Iris pigment epithelial cell (primary cell): ENCODE measurements at regions not wholly inside any gene's neighbourhood (a gene's known extent, or its start where the extent isn't known, plus 50 kb on each side); places are given as distances from the start of the nearest gene placed in this dataset.

Experiments
- DNase-seq: peaks from one replicate; pipeline ENCODE4 v3.0.0-alpha.2; 2011; ENCODE audit warnings: low read depth

- no peak for DNase-seq
These were observed 1041.5 kb upstream of the MANEA start for GRCh38 chr6:94535798-94536197.

- no peak for DNase-seq
These were observed 1065.7 kb upstream of the MANEA start for GRCh38 chr6:94511502-94512088.

GRCh38 chr6:94510877-94511276, 1066.5 kb upstream of the MANEA start:
- no peak for DNase-seq

GRCh38 chr6:94501516-94501915, 1075.8 kb upstream of the MANEA start:
- peak; percentile 49 for DNase-seq

GRCh38 chr6:94498099-94498498, 1078.7 kb upstream of the EPHA7 start:
- DNase-seq, result no peak

GRCh38 chr6:94494500-94494899, 1075.1 kb upstream of the EPHA7 start:
- no peak for DNase-seq

- DNase-seq, result no peak
These were observed 1068.0 kb upstream of the EPHA7 start for GRCh38 chr6:94487371-94487770.

- DNase-seq, result no peak
These were observed 1059.0 kb upstream of the EPHA7 start for GRCh38 chr6:94478133-94479005.

GRCh38 chr6:94468830-94469229, 1049.5 kb upstream of the EPHA7 start:
- DNase-seq, result no peak

- DNase-seq, result no peak
These were observed 1044.7 kb upstream of the EPHA7 start for GRCh38 chr6:94464018-94464510.

GRCh38 chr6:94463306-94463705, 1043.9 kb upstream of the EPHA7 start:
- DNase-seq, result no peak

GRCh38 chr6:94462231-94462630, 1042.9 kb upstream of the EPHA7 start:
- no peak for DNase-seq

- DNase-seq, result no peak
These were observed 1036.9 kb upstream of the EPHA7 start for GRCh38 chr6:94456266-94456665.

GRCh38 chr6:94454231-94454630, 1034.9 kb upstream of the EPHA7 start:
- DNase-seq, result no peak

GRCh38 chr6:94446120-94446519, 1026.8 kb upstream of the EPHA7 start:
- DNase-seq, result no peak

GRCh38 chr6:94443701-94444100, 1024.3 kb upstream of the EPHA7 start:
- no peak for DNase-seq

- no peak for DNase-seq
These were observed 1005.3 kb upstream of the EPHA7 start for GRCh38 chr6:94424692-94425091.

- no peak for DNase-seq
These were observed 998.0 kb upstream of the EPHA7 start for GRCh38 chr6:94417363-94417762.

GRCh38 chr6:94414041-94414440, 994.7 kb upstream of the EPHA7 start:
- DNase-seq, result no peak

GRCh38 chr6:94401311-94401710, 982.0 kb upstream of the EPHA7 start:
- no peak for DNase-seq

GRCh38 chr6:94394822-94395221, 975.5 kb upstream of the EPHA7 start:
- DNase-seq, result no peak

GRCh38 chr6:94389218-94389617, 969.9 kb upstream of the EPHA7 start:
- DNase-seq, result no peak

- no peak for DNase-seq
These were observed 958.5 kb upstream of the EPHA7 start for GRCh38 chr6:94377835-94378234.

- DNase-seq, result no peak
These were observed 957.5 kb upstream of the EPHA7 start for GRCh38 chr6:94376876-94377275.
